H9 (cell line): ENCODE measurements at regions not wholly inside any gene's neighbourhood (a gene's known extent, or its start where the extent isn't known, plus 50 kb on each side); places are given as distances from the start of the nearest gene placed in this dataset.

Experiments used
- DNase-seq: peaks from one replicate; pipeline ENCODE4 v3.0.0-alpha.2; 2017
- H2AFZ ChIP-seq: one replicate; pipeline ENCODE4 v1.6.1; 2013; ENCODE audit warnings: mild to moderate bottlenecking, low read length, control low read depth, moderate library complexity
- H2AK5ac ChIP-seq: 2 replicates; pipeline ENCODE4 v1.6.1; 2013; ENCODE audit warnings: low read length, control low read depth, mixed read lengths; ENCODE audit not compliant: insufficient read length
- H2BK120ac ChIP-seq: one replicate; pipeline ENCODE4 v1.6.1; 2013; ENCODE audit warnings: low read depth, mild to moderate bottlenecking, low read length, control low read depth, inconsistent platforms; ENCODE audit not compliant: poor library complexity, severe bottlenecking
- H2BK12ac ChIP-seq: 2 replicates; pipeline ENCODE4 v1.6.1; 2013; ENCODE audit warnings: low read length, control low read depth, mixed read lengths, low read depth; ENCODE audit not compliant: insufficient read length
- H2BK15ac ChIP-seq: 2 replicates; pipeline ENCODE4 v1.6.1; 2013; ENCODE audit warnings: low read depth, low read length, control low read depth
- H2BK20ac ChIP-seq: one replicate; pipeline ENCODE4 v1.6.1; 2013; ENCODE audit warnings: low read depth, mild to moderate bottlenecking, low read length, control low read depth, inconsistent platforms; ENCODE audit not compliant: poor library complexity, severe bottlenecking
- H2BK5ac ChIP-seq: 2 replicates; pipeline ENCODE4 v1.6.1; 2013; ENCODE audit warnings: low read length, control low read depth, mixed read lengths; ENCODE audit not compliant: insufficient read length
- H3K14ac ChIP-seq: 2 replicates; pipeline ENCODE4 v1.6.1; 2013; ENCODE audit warnings: low read length, control low read depth; ENCODE audit not compliant: insufficient read depth
- H3K18ac ChIP-seq: 2 replicates; pipeline ENCODE4 v1.6.1; 2013; ENCODE audit warnings: low read depth, mild to moderate bottlenecking, mixed read lengths, low read length, control low read depth; ENCODE audit not compliant: insufficient read length
- H3K23ac ChIP-seq: 2 replicates; pipeline ENCODE4 v1.6.1; 2013; ENCODE audit warnings: low read length, control low read depth, mixed read lengths, low read depth; ENCODE audit not compliant: insufficient read length
- H3K23me2 ChIP-seq: 2 replicates; pipeline ENCODE4 v1.6.1; 2013; ENCODE audit warnings: low read depth, mild to moderate bottlenecking, mixed read lengths, low read length, control low read depth; ENCODE audit not compliant: insufficient read length, poor library complexity, severe bottlenecking
- H3K27ac ChIP-seq: 2 replicates; pipeline ENCODE4 v1.5.1; 2013; ENCODE audit warnings: low read length, control low read depth, mixed read lengths, low read depth; ENCODE audit not compliant: insufficient read length
- H3K27me3 ChIP-seq: 2 replicates; pipeline ENCODE4 v1.6.1; 2013; ENCODE audit warnings: low read length, control low read depth, inconsistent platforms; ENCODE audit not compliant: insufficient read depth
- H3K4ac ChIP-seq: 2 replicates; pipeline ENCODE4 v1.6.1; 2013; ENCODE audit warnings: low read depth, mild to moderate bottlenecking, control low read depth, inconsistent platforms, low read length, moderate library complexity
- H3K4me1 ChIP-seq: 2 replicates; pipeline ENCODE4 v1.6.1; 2013; ENCODE audit warnings: low read length, control low read depth, inconsistent platforms; ENCODE audit not compliant: insufficient read depth
- H3K4me2 ChIP-seq: 2 replicates; pipeline ENCODE4 v1.6.1; 2013; ENCODE audit warnings: low read length, control low read depth, mixed read lengths; ENCODE audit not compliant: insufficient read length, insufficient read depth
- H3K56ac ChIP-seq: 2 replicates; pipeline ENCODE4 v1.6.1; 2013; ENCODE audit warnings: low read depth, mild to moderate bottlenecking, mixed read lengths, low read length, control low read depth; ENCODE audit not compliant: insufficient read length
- H3K79me1 ChIP-seq: 2 replicates; pipeline ENCODE4 v1.6.1; 2013; ENCODE audit warnings: low read depth, mild to moderate bottlenecking, moderate library complexity, low read length, control low read depth, inconsistent platforms; ENCODE audit not compliant: insufficient read depth, poor library complexity, severe bottlenecking
- H3K79me2 ChIP-seq: 2 replicates; pipeline ENCODE4 v1.6.1; 2013; ENCODE audit warnings: low read length, control low read depth, inconsistent platforms; ENCODE audit not compliant: insufficient read depth
- H3K9ac ChIP-seq: 2 replicates; pipeline ENCODE4 v1.6.1; 2013; ENCODE audit warnings: low read length, control low read depth, mixed read lengths; ENCODE audit not compliant: insufficient read length; ENCODE audit errors: extremely low read depth
- H3K9me3 ChIP-seq: one replicate; pipeline ENCODE4 v1.6.1; 2013; ENCODE audit warnings: low read depth, low read length, inconsistent platforms; ENCODE audit not compliant: control insufficient read depth
- H3T11ph ChIP-seq: one replicate; pipeline ENCODE4 v1.6.1; 2013; ENCODE audit warnings: mild to moderate bottlenecking, low read length, control low read depth, inconsistent platforms
- H4K20me1 ChIP-seq: one replicate; pipeline ENCODE4 v1.6.1; 2013; ENCODE audit not compliant: control insufficient read depth, insufficient read length, insufficient read depth
- H4K5ac ChIP-seq: 2 replicates; pipeline ENCODE4 v1.6.1; 2013; ENCODE audit warnings: low read depth, mild to moderate bottlenecking, mixed read lengths, low read length, control low read depth; ENCODE audit not compliant: insufficient read length
- H4K8ac ChIP-seq: replicated peaks from 2 replicates; pipeline ENCODE4 v1.6.1; 2013; ENCODE audit warnings: low read length, control low read depth, mixed read lengths, low read depth; ENCODE audit not compliant: insufficient read length
- H4K91ac ChIP-seq: 2 replicates; pipeline ENCODE4 v1.6.1; 2013; ENCODE audit warnings: low read depth, mild to moderate bottlenecking, moderate library complexity, mixed read lengths, low read length, control low read depth; ENCODE audit not compliant: insufficient read length
- H3K27ac Mint-ChIP-seq, 3 experiments: 2 replicates in 2 of 3; 3 replicates in 1 of 3; pipeline ENCODE4 v1.8.0; 2020 to 2021; ENCODE audit warnings: mixed read lengths in 3 of 3, mild to moderate bottlenecking in 1 of 3, moderate library complexity in 1 of 3
- H3K27me3 Mint-ChIP-seq: 2 replicates; pipeline ENCODE4 v1.8.0; 2021; ENCODE audit warnings: low read depth, mild to moderate bottlenecking, moderate library complexity, mixed read lengths
- H3K36me3 Mint-ChIP-seq, 3 experiments: 2 replicates in 2 of 3; 3 replicates in 1 of 3; pipeline ENCODE4 v1.8.0; 2020 to 2021; ENCODE audit warnings: low read depth in 3 of 3, mixed read lengths in 3 of 3; ENCODE audit not compliant: insufficient read depth in 1 of 3
- H3K4me1 Mint-ChIP-seq, 2 experiments: 2 replicates each; pipeline ENCODE4 v1.8.0; 2020; ENCODE audit warnings: mixed read lengths in 2 of 2
- H3K4me3 Mint-ChIP-seq, 2 experiments: 2 replicates in 1 of 2; 3 replicates in 1 of 2; pipeline ENCODE4 v1.8.0; 2020 to 2021; ENCODE audit warnings: mild to moderate bottlenecking in 2 of 2, mixed read lengths in 2 of 2, moderate library complexity in 1 of 2
- H3K9me3 Mint-ChIP-seq, 2 experiments: 2 replicates in 1 of 2; 3 replicates in 1 of 2; pipeline ENCODE4 v1.8.0; 2020; ENCODE audit warnings: mild to moderate bottlenecking in 2 of 2, mixed read lengths in 2 of 2, moderate library complexity in 1 of 2
- CTCF ChIP-seq: fragments of 200-600 bp; sonication (generic); conservative IDR thresholded peaks from 3 replicates; pipeline ENCODE4 v1.8.0; 2021; ENCODE audit warnings: antibody characterized with exemption, mild to moderate bottlenecking
- WGBS: extraction: QIAGEN DNeasy Blood & Tissue Kit; methylation state at CpG from one replicate; pipeline ENCODE4 v1.1.7; 2013; ENCODE audit warnings: missing lambda C conversion rate, low lambda C conversion rate, mixed read lengths; ENCODE audit not compliant: insufficient read length; ENCODE audit errors: extremely low coverage; 5-methylcytosine and 5-hydroxymethylcytosine counted together

GRCh38 chr6:3663081-3663480, 88.4 kb downstream of the PXDC1 start:
- H2BK20ac ChIP-seq: no peak overlapping the region
- no peak overlapping the region for H3K9ac ChIP-seq
- H3K9me3 ChIP-seq: no peaks in the 10 kb centered on the region
- peaks cover 5% of the 10 kb centered on the region in 2 experiments; a peak in 2 of 5 replicates for H3K9me3 Mint-ChIP-seq
- no peaks in the 10 kb centered on the region for H3K79me2 ChIP-seq
- DNase-seq: no peak
- no peak overlapping the region for H2BK15ac ChIP-seq
- no peak overlapping the region for H4K8ac ChIP-seq
- H3K36me3 Mint-ChIP-seq: no peaks in the 10 kb centered on the region
- H3K79me1 ChIP-seq: no peaks in the 10 kb centered on the region
- no peaks in the 10 kb centered on the region for H4K20me1 ChIP-seq
- peaks cover 17% of the 10 kb centered on the region in 2 experiments for H3K4me1 Mint-ChIP-seq
- H3K23me2 ChIP-seq: no peaks in the 10 kb centered on the region
- H4K91ac ChIP-seq: no peak overlapping the region
- no peak overlapping the region for H3K4ac ChIP-seq
- no peak for TF ChIP-seq CTCF
- H2AFZ ChIP-seq: no peak overlapping the region
- H3K27me3 ChIP-seq: no peaks in the 10 kb centered on the region
- H3K27ac Mint-ChIP-seq: no peak overlapping the region
- no peak overlapping the region for H3K23ac ChIP-seq
- no peak overlapping the region for H3K4me2 ChIP-seq
- H2BK120ac ChIP-seq: no peak overlapping the region
- no peak overlapping the region for H4K5ac ChIP-seq
- peaks cover 4% of the 10 kb centered on the region; the same call in 1 of the 2 replicates for H3K27me3 Mint-ChIP-seq
- H2AK5ac ChIP-seq: no peak overlapping the region
- H2BK5ac ChIP-seq: no peak overlapping the region
- no peak overlapping the region for H3K56ac ChIP-seq
- WGBS: no CpG with 5 or more reads among the region's 8 CpGs
- no peak overlapping the region for H3K4me3 Mint-ChIP-seq
- H3K27ac ChIP-seq: no peak overlapping the region
- H3K4me1 ChIP-seq: peaks cover 12% of the 10 kb centered on the region
- H3K14ac ChIP-seq: no peak overlapping the region
- H3T11ph ChIP-seq: no peak overlapping the region
- H2BK12ac ChIP-seq: no peak overlapping the region
- no peak overlapping the region for H3K18ac ChIP-seq
